Femur (tissue), 1 donor: ENCODE measurements at regions not wholly inside any gene's neighbourhood (a gene's known extent, or its start where the extent isn't known, plus 50 kb on each side); places are given as distances from the start of the nearest gene placed in this dataset.

ENCODE experiments used
- DNase-seq: peaks from one replicate; pipeline ENCODE4 v3.0.0-alpha.2; 2017

- DNase-seq, result peak; percentile 5
These were observed 264.7 kb downstream of the DLL1 start for GRCh38 chr6:170025935-170026750.

GRCh38 chr6:170025341-170025911 lies 265.5 kb downstream of the DLL1 start:
- DNase-seq, result no peak

DNA sequence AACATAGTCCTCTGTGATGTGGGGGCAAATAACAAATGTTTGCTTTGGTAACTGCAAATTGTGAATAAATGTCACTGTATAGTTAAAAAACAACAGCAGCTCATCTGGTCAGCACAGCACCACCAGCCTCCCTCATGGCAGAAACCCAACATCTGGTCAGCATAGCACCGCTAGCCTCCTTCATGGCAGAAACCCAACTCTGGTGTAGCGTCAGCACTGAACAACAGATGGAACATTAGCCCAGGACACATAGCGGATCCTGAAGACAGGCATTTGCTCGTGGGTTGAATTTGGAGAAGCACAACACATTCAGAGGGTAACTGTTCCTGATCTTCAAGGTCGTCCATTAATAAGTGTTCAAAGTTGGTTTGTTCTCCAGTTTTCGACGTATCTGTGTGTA lies 265.9 kb downstream of the DLL1 start:
- DNase-seq, result peak; percentile 86

- DNase-seq, result no peak
These were observed 267.0 kb downstream of the DLL1 start for GRCh38 chr6:170023620-170024521.

DNA sequence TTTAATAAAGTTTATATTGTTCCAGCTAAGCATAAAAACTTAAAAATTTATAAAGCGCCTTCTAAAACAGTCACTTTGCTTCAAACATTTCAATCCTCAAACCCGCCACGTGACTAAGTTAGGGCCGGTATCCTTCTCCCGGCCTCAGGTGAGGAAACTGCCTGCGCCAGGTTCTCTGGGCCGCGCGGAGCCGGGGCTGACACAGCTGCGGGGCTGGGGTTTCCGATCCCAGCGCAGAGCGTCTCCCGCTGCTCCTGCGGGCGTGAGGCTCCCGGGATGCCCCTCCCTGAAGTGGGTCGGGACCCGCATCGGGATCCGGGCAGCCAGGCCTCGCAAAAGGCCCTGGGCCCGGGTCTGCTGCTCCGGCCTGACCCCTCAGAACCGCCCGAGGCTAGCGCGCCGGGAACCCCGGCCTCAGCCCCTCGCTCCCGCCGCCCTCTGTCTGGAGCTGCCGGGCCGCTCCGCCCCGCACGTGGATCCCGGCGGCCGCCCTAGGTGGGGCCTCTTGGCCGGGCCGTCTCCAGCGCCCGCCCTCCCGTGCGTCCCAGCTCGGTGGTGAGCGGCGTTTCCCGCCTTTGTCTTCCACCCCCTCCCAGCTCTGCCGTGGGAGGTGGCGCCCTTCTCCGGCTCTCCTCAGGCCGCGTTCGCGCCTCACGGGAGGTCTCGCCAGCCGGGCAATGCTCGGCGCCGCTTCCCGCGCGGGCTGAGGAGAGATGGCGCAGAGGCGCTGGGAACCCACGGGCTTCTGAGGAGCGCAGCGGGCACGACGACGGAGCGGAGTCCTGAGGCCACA lies 267.9 kb downstream of the DLL1 start:
- DNase-seq, result peak; percentile 75

DNA sequence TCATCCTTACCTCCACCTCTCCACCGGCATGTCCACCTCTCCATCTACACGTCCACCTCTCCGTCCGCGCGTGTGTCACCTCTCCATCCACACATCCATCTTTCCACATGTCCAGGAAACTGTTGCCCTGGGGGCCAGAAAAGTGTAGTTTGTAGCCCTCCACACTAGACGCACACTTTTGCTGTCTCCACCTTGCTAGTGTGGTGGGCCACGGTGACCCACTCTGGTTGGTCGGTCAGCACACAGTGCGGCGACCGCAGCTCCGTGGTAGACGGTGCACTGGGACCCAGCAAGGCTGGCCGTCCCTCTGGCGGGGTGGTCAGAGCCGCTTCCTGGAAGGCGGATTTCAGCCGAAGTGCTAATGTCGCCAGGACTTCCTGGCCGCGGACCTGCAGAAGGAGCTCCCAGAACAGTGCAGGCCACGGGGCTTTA lies 268.6 kb downstream of the DLL1 start:
- no peak for DNase-seq

DNA sequence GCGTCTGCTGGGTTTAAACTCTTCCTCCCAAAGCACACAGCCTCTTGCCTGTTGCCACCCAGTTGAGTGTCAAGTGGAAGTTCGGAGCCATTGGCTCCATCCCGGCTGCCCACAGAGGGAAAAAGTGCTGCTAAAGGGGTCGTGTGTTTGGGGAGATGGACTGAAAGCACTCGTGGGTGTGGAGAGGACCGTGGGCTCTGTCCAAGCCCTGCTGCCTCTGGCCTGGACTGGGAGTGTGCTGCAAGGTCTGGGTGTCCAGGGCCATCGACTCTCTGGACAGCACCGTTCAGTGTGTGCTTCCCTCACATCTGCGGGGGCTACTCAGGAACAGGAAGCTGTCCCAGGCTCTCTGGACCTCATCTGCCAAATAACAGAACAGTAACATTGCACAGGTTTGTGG lies 269.3 kb downstream of the DLL1 start:
- DNase-seq, result no peak

- DNase-seq, result peak; percentile 33
These were observed 268.6 kb downstream of the ERMARD start for GRCh38 chr6:170019818-170020583.

DNA sequence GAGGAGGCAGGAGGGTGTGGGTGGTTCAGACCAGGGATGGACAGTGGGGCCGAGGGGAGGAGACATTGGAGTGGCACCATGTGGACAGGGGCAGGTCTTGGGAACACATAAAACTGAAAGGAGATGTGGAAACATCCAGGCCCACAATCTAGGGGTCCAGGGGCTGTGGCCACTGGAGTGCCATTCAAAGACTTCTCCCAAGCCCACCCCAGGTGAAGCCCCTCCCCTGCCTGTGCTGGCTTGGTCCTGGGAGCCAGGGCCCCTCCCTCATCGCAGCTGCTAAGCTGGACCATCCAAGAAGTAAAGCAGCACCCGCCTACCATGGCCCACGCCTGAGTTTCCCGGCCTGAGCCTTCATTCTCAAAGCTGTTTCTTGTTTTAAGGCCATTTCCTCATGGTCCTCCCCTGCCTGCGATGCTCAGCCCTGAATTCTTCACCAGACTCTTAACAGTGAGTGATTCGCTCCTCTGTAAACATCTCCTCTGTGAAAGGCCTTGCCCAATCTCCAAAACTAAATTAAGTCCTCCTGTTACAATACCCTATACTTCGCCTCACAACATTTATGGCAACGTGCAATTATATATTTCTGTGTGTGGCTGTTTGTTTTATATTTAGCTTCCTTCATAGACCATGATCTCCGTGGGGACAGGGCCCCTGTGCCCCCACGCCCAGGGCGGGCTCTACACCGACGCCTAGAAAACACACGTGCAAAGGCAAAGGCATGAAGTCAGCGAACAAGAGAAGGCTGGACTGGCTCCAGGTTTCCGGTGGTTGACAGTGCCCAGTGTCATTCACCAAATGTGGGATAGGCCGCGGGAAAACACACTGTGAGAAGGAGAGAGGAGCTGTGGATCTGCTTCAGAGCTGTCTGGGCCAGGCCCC lies 267.8 kb downstream of the ERMARD start:
- peak; percentile 77 for DNase-seq

DNA sequence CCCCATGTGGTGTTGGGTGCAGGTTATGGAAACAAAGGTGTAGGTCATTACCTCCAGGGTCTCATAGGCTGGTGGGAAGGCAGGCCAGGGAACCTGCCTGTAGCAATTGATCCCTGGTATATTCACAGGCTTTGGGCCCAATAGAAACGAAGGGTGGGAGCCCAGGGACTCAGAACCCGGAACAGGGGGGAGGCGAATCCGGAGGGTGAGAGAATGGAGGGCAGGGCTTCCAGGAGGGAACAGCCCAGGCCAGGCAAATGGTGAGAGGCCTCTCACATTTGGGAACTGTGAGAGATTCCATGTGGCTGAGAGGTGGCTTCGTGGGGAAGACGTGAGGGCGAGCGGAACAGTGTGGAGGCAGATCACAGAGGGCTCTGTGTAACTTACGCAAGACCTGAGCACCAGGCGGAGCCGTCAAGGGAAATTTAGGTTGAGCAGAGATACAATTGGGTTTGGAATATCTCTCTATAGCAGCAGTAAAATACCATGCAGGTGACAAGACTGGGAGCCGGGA lies 267.1 kb downstream of the ERMARD start:
- no peak for DNase-seq

- no peak for DNase-seq
These were observed 266.3 kb downstream of the ERMARD start for GRCh38 chr6:170017603-170018320.

GRCh38 chr6:170013815-170014214 lies 262.4 kb downstream of the ERMARD start:
- no peak for DNase-seq

GRCh38 chr6:170012037-170012330 lies 260.6 kb downstream of the ERMARD start:
- DNase-seq, result no peak

DNA sequence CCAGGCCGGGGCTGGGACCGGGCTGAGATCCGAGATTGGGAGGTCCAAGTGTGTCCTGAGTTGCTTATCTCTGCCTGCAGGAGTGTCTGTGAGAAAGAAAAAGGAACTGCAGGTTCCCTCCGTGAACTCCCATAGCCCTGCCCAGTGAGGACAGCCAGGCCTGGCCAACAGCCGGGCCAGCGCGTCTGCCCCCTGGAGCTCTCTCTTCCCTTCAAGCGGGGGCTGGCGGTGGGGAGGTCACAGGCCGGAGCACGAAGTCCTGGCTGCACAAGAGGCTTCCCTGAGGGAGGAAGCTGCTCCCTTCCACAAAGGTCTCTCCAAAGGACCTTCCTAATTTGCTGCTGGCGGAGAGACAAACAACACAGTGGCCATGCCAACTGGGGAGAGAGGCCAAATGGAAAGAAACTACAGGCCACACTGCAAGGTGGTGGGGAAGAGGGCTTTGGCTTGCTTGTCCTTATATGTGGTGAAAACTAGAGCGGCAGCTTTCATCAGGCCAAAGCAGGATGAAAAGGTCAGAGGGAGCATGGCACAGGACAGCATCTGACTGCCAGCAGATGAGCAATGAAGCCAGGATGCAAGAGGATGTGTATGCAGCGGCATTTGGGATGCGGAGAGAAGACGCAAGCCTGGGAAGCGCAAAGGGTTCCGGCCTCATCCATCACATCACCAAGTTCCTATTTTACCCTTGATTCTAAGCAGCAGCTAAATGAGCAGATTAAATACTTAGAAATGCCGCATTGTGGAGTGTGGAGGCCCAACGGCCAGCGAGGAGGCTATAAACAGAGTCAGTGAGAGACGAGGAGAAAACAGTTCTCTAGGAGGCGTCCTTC lies 260.0 kb downstream of the ERMARD start:
- DNase-seq, result peak; percentile 36

DNA sequence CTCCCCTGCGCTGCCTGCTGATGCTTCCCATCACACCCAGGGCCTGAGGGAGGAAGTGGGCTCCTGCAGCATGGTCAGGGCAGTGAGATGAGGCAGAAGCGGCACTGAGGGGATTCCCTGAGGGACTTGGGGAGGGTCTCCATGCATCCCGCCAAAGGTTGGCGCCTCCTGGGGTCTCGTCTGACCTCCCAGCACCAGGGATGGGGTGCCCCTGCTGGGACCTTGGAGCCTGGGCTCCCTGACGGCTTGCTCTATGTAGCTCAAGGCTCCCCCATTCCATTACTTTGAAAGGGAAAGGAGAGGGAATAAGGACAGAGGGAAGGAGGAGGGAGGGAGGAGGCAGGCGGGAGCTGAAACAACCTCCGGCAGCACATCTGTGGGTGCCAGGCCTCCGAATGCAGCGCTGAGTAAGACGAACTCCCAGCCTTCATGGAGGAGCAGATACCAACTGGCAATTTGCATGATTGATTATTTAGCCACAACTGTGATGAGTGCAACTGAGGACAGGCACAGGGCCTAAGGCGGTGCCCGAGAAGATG lies 259.3 kb downstream of the ERMARD start:
- DNase-seq, result no peak

GRCh38 chr6:170008294-170008785 lies 256.9 kb downstream of the ERMARD start:
- no peak for DNase-seq

DNA sequence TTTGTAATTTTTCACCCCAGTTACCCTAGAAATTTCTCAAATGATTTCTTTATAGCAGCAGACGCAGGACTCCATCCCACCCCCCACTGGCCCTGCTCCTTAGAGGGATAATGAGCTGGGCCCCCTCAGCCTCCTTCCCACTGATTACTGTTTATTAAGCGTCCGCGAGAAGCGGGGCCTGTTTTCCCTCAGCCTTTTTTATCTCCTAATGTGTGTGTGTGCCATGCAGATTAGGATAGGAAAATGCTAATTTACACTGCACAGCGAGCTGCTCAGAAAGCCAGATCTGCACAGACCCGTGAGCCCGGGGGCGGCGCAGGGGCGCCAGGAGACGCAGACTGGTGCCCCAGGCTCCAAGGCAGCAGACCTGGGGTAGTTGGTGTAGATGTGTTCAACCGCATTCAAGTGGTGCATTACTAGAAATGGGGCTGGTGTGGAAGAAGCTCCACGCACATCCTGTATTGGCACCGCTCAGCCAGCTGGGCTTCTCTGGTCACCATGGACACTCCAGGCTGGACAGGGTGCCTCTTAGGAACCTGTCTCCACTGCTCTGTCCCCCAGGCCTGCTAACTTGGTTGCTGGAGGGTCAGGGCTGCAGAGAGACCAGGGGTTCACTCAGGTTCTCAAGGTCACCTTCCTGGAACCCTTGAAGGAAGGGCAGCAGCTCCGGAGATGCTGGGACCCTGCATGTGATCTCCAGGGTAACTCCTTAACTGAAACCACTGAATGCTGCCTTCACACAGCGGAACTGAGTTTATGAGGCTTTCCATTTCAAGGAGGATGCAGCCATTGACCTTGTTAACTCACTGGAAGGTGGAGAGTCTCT lies 256.3 kb downstream of the ERMARD start:
- no peak for DNase-seq
